A549 (cell line): ENCODE measurements at regions not wholly inside any gene's neighbourhood (a gene's known extent, or its start where the extent isn't known, plus 50 kb on each side); places are given as distances from the start of the nearest gene placed in this dataset.
A peak's percentile ranks its signal among the peaks of the same experiment; 100 is the strongest.

Experiments used
- ATAC-seq, 2 experiments: fragments of 200-7000 bp in 1 of 2; fragments of >200 bp in 1 of 2; cut with Nextera tagmentation in 1 of 2; cut with Tn5 transposase in 1 of 2; 3 replicates each; pipeline versions ENCODE4 v1.8.0 to v1.9.1; 2018 to 2020; ENCODE audit warnings: mild to moderate bottlenecking in 1 of 2, moderate library complexity in 1 of 2
- CTCF ChIA-PET: fragments of 300-600 bp; sonication (Branson Sonifier 250); formaldehyde crosslinking; extraction: SDS; loops from one replicate; lab custom pipeline; 2021; ENCODE audit warnings: antibody characterized with exemption, inconsistent platforms; lab: Yijun Ruan, JAX
- POLR2A ChIA-PET: fragments of 350-600 bp; formaldehyde crosslinking; extraction: SDS; loops from one replicate; lab custom pipeline; 2021; ENCODE audit warnings: antibody characterized with exemption, inconsistent platforms; lab: Yijun Ruan, JAX
- DNase-seq, 2 experiments: peaks; one replicate each; pipeline versions ENCODE4 v3.0.0 to v3.0.0-alpha.2; 2011 to 2016; ENCODE audit warnings: low read depth in 1 of 2, low spot score in 1 of 2
- FAIRE-seq: peaks from 2 replicates; lab custom pipeline; 2011; peaks lifted over from hg19 to GRCh38; lab: Jason Lieb, UNC
- H3K27ac ChIP-seq, 2 experiments: fragments of >200 bp; sonication (Bioruptor Twin); formaldehyde crosslinking; 3 replicates each; pipeline ENCODE4 v1.5.1; 2016 to 2017
- H3K4me1 ChIP-seq: fragments of >200 bp; sonication (Bioruptor Twin); formaldehyde crosslinking; 3 replicates; pipeline ENCODE4 v1.6.1; 2016
- H3K4me2 ChIP-seq: fragments of >200 bp; sonication (Bioruptor Twin); formaldehyde crosslinking; 3 replicates; pipeline ENCODE4 v1.6.1; 2016
- H3K4me3 ChIP-seq: fragments of >200 bp; sonication (Bioruptor Twin); formaldehyde crosslinking; 3 replicates; pipeline ENCODE4 v1.5.1; 2016
- H3K9me3 ChIP-seq: fragments of >200 bp; sonication (Bioruptor Twin); formaldehyde crosslinking; 3 replicates; pipeline ENCODE4 v1.6.1; 2016
- BHLHE40 ChIP-seq: IDR thresholded peaks from 2 replicates; pipeline ENCODE4 v1.6.1; 2012; ENCODE audit warnings: low read depth, low read length, inconsistent platforms
- CBX8 ChIP-seq: fragments of 200-600 bp; sonication (generic); IDR thresholded peaks from 2 replicates; pipeline ENCODE4 v1.6.1; 2016
- EHMT2 ChIP-seq: fragments of 200-600 bp; sonication (generic); IDR thresholded peaks from 2 replicates; pipeline ENCODE4 v1.6.1; 2016; ENCODE audit warnings: antibody characterized with exemption, low read depth, mild to moderate bottlenecking, moderate library complexity
- EP300 ChIP-seq, 2 experiments: fragments of >200 bp; sonication (Bioruptor Twin); formaldehyde crosslinking; IDR thresholded peaks; 2 replicates in 1 of 2; 3 replicates in 1 of 2; pipeline ENCODE4 v1.6.1; 2016 to 2017
- ESRRA ChIP-seq: fragments of 150-350 bp; IDR thresholded peaks from 2 replicates; pipeline ENCODE4 v1.6.1; 2014; ENCODE audit warnings: mild to moderate bottlenecking, low read length, borderline replicate concordance
- FOSB ChIP-seq: fragments of 250-450 bp; sonication (Bioruptor Pico); IDR thresholded peaks from 2 replicates; pipeline ENCODE4 v1.5.0; 2020; ENCODE audit warnings: mild to moderate bottlenecking, moderate library complexity
- FOSL2 ChIP-seq, 2 experiments: fragments of 450-650 bp in 1 of 2; fragments of >200 bp in 1 of 2; sonication (Bioruptor Twin) in 1 of 2; formaldehyde crosslinking; IDR thresholded peaks; 2 replicates each; pipeline versions ENCODE4 v1.5.0 to v1.6.1; 2016 to 2020; ENCODE audit warnings: mild to moderate bottlenecking in 1 of 2, moderate library complexity in 1 of 2
- HDAC2 ChIP-seq: fragments of 200-600 bp; sonication (generic); IDR thresholded peaks from 2 replicates; pipeline ENCODE4 v1.6.1; 2016
- HOXB5 ChIP-seq: fragments of 250-450 bp; sonication (Bioruptor Pico); IDR thresholded peaks from 2 replicates; pipeline ENCODE4 v1.5.0; 2020; ENCODE audit warnings: mild to moderate bottlenecking, moderate library complexity
- MAZ ChIP-seq: fragments of 150-350 bp; IDR thresholded peaks from 2 replicates; pipeline ENCODE4 v1.6.1; 2014; ENCODE audit warnings: antibody characterized with exemption, low read depth, low read length, borderline replicate concordance
- MYC ChIP-seq: IDR thresholded peaks from 2 replicates; pipeline ENCODE4 v1.6.1; 2012; ENCODE audit warnings: mild to moderate bottlenecking, inconsistent platforms, low read length, improper control_type of control experiment, borderline replicate concordance
- PHF8 ChIP-seq: fragments of 200-600 bp; sonication (generic); IDR thresholded peaks from 2 replicates; pipeline ENCODE4 v1.6.1; 2016; ENCODE audit warnings: low read depth, mild to moderate bottlenecking, antibody characterized with exemption, moderate library complexity, borderline replicate concordance
- POLR2A ChIP-seq: IDR thresholded peaks from 2 replicates; pipeline ENCODE4 v1.6.1; 2012; ENCODE audit warnings: mild to moderate bottlenecking, low read length
- RARB ChIP-seq: fragments of 250-450 bp; sonication (Bioruptor Pico); IDR thresholded peaks from 2 replicates; pipeline ENCODE4 v1.8.0; 2021; ENCODE audit warnings: mild to moderate bottlenecking, moderate library complexity
- RFX5 ChIP-seq: fragments of 450-650 bp; IDR thresholded peaks from 2 replicates; pipeline ENCODE4 v1.7.1; 2014; ENCODE audit warnings: antibody characterized with exemption, mild to moderate bottlenecking, moderate library complexity
- RNF2 ChIP-seq: fragments of 200-600 bp; sonication (generic); IDR thresholded peaks from 2 replicates; pipeline ENCODE4 v1.6.1; 2016; ENCODE audit warnings: low read depth, mild to moderate bottlenecking, antibody characterized with exemption, moderate library complexity, borderline replicate concordance
- SMC3 ChIP-seq: fragments of >200 bp; sonication (Bioruptor Twin); formaldehyde crosslinking; IDR thresholded peaks from 3 replicates; pipeline ENCODE4 v1.6.1; 2018; ENCODE audit warnings: inconsistent platforms
- ZFP36 ChIP-seq: fragments of 450-650 bp; IDR thresholded peaks from 2 replicates; pipeline ENCODE4 v1.6.1; 2014; ENCODE audit warnings: borderline replicate concordance; ENCODE audit not compliant: partially characterized antibody
- WGBS: methylation state at CpG from one replicate; pipeline ENCODE4 v1.1.6; 2017; ENCODE audit errors: missing lambda C conversion rate; 5-methylcytosine and 5-hydroxymethylcytosine counted together
- TF ChIP-seq, protein P1 (sequence below): IDR thresholded peaks from 2 replicates; pipeline ENCODE4 v1.6.1; 2012
- TF ChIP-seq, protein P2 (sequence below): fragments of 150-350 bp; IDR thresholded peaks from 2 replicates; pipeline ENCODE4 v1.6.1; 2014; ENCODE audit warnings: low read depth, mild to moderate bottlenecking, low read length
- TF ChIP-seq, protein P3 (sequence below): fragments of >200 bp; sonication (Bioruptor Twin); formaldehyde crosslinking; IDR thresholded peaks from 3 replicates; pipeline ENCODE4 v1.6.1; 2016
- TF ChIP-seq, protein P4 (sequence below): fragments of >200 bp; sonication (Bioruptor Twin); formaldehyde crosslinking; IDR thresholded peaks from 2 replicates; pipeline ENCODE4 v1.6.1; 2016
- TF ChIP-seq, protein P5 (sequence below): fragments of 250-450 bp; sonication (Bioruptor Pico); IDR thresholded peaks from 2 replicates; pipeline ENCODE4 v1.5.0; 2021; ENCODE audit warnings: mild to moderate bottlenecking, moderate library complexity, borderline replicate concordance
- TF ChIP-seq, protein P6 (sequence below): IDR thresholded peaks from 2 replicates; pipeline ENCODE4 v1.6.1; 2012; ENCODE audit warnings: low read depth, borderline replicate concordance

DNA sequence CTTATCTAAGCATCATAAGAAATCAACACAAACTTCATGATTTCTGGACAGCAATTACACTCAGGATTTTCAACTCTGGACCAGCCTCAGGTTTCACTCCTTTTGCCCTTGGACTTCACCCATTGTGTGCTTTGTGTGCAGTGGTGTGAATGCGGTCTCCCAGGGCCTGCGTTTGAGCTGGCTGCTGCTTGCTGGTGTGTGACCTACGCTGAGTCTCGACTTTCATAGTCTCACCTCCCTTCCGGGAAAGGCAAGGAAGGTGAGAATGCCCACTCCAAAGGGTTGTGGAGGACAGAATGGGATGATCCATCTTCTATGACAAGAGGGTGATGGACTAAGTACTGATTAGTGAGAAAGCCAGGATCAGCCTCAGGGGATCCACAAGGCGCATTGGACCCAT, 228.8 kb downstream of the C12orf75 start (continued):
- no peak for TF ChIP-seq BHLHE40
- no peak for TF ChIP-seq CBX8

DNA sequence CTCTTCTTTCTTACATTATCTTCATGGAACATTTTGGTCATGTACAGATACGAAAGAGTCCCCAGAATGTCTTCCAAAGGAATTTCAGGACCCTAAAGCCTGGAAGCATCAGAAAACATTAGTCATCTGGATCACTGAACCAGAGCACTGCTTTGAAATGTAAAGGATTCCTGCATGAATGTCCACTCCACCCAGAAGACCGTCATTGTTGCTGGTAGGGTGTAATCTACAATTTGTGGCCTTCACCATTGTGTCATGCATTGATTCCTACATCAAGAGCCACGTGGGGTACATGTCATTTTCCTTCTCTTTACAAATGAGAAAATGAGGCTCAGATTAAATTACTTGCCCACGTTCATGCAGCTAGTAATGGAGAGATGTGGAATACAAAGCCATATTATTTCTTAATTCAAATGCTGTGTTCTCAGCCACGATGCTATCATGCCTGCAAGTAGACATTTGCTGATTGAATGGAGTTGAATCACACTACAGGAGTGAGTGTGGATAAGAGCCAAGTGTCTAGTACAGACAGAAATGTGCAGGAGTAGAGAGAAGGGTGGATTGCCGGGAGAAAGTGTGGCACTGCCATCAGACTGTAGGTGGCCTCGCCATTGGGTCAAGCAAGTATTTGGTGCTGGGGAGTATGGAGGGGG, 231.2 kb downstream of the C12orf75 start:
- H3K9me3 ChIP-seq = peaks cover 13% of the 10 kb centered on the region; the same call in 2 of the 3 replicates
- H3K4me3 ChIP-seq = no peak overlapping the region
- WGBS = 39% methylated on average over 7 of the region's 7 CpGs
- CTCF ChIA-PET = interaction anchor here (0.7 to 0.9 kb wide), 2 partner anchors 141 to 575 kb away, joined by 3 to 5 read pairs; no protein-coding TSS in a partner anchor
- DNase-seq = peak in 1 of 2 experiments; percentile 6
- POLR2A ChIA-PET = interaction anchor here (0.6 to 1.3 kb wide), 3 partner anchors 458 to 577 kb away, joined by 3 to 7 read pairs (median 4); partner anchors contain the start of gene NUAK1
- peak overlapping the region; percentile 70 for H3K4me2 ChIP-seq
- H3K4me1 ChIP-seq = peaks cover 24% of the 10 kb centered on the region
- peak; percentile 97 for FAIRE-seq
- ATAC-seq = peak; percentile 82 to 83
- TF ChIP-seq SMC3 = 0 out of 3 replicates have a peak, but pooled peaks have one; percentile 4
- TF ChIP-seq, protein P1, sequence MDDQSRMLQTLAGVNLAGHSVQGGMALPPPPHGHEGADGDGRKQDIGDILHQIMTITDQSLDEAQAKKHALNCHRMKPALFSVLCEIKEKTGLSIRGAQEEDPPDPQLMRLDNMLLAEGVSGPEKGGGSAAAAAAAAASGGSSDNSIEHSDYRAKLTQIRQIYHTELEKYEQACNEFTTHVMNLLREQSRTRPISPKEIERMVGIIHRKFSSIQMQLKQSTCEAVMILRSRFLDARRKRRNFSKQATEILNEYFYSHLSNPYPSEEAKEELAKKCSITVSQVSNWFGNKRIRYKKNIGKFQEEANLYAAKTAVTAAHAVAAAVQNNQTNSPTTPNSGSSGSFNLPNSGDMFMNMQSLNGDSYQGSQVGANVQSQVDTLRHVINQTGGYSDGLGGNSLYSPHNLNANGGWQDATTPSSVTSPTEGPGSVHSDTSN = no peak
- peak overlapping the region; percentile 79 to 87 for H3K27ac ChIP-seq

DNA sequence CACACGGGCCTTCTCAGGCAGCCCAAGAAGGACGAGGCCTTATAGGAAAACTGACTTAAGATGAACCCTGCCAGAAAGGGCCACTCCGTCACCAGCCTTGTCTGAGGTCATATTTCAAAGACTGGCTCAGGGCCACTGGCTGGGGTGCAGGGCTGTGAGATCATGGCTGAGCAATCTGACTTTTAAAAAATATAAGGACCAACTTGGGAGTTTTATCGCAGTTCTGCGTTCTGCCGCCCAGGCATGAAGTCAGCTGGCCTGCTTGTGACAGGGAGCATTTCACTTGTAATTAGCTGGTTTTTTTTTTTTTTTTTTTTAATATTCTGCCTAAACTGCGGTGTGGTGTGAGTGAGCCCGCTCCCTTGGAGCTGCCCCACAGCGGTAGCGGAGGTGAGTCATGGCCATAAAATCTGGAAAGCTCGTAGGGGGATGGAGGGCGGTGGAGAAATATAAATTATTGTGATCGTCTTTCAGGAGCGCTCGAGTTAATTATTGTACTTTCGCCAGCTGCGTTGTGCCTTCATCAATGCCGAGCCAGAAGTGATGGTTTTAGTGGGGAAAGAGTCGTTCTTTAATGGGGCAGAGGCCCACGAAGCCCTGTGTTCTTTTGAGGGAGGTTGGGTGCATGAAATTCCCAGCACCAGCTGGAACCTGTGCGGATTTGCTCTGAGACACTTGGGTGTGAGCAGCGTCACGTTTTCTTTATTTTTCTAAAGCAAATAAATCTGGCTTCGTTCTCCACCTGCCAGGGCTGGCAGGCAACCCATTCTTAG, 231.9 kb downstream of the C12orf75 start:
- peaks cover 24% of the 10 kb centered on the region for H3K4me1 ChIP-seq
- H3K27ac ChIP-seq = peak overlapping the region; percentile 79 to 87
- POLR2A ChIA-PET = interaction anchor here (0.6 to 1.3 kb wide), 5 partner anchors 8 to 577 kb away, joined by 3 to 7 read pairs (median 3); partner anchors contain the start of gene NUAK1
- peaks cover 13% of the 10 kb centered on the region; the same call in 2 of the 3 replicates for H3K9me3 ChIP-seq
- WGBS = 2% methylated on average over 24 of the region's 24 CpGs
- FAIRE-seq (peak; percentile 36), DNase-seq (peak; percentile 72 to 89), ATAC-seq (peak; percentile 94 to 95)
- CTCF ChIA-PET = interaction anchor here (0.6 to 1.1 kb wide), 3 partner anchors 10 to 462 kb away, joined by 3 read pairs; no protein-coding TSS in a partner anchor
- H3K4me2 ChIP-seq = peak overlapping the region; percentile 70
- peak overlapping the region; percentile 12; the same call in 1 of the 3 replicates for H3K4me3 ChIP-seq
- no peak for TF ChIP-seq MYC
- no peak for TF ChIP-seq EHMT2
- peak; percentile 90 for TF ChIP-seq FOSL2 (IDR thresholded peaks at IDR 0.05)
- peak; percentile 87 for TF ChIP-seq FOSL2 (CRISPR knock-in tag; IDR thresholded peaks at IDR 0.05)
- TF ChIP-seq CBX8 = no peak
- TF ChIP-seq, protein P2, sequence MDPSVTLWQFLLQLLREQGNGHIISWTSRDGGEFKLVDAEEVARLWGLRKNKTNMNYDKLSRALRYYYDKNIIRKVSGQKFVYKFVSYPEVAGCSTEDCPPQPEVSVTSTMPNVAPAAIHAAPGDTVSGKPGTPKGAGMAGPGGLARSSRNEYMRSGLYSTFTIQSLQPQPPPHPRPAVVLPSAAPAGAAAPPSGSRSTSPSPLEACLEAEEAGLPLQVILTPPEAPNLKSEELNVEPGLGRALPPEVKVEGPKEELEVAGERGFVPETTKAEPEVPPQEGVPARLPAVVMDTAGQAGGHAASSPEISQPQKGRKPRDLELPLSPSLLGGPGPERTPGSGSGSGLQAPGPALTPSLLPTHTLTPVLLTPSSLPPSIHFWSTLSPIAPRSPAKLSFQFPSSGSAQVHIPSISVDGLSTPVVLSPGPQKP = no peak
- TF ChIP-seq, protein P1 = no peak
- TF ChIP-seq ZFP36 = no peak
- TF ChIP-seq, protein P3, sequence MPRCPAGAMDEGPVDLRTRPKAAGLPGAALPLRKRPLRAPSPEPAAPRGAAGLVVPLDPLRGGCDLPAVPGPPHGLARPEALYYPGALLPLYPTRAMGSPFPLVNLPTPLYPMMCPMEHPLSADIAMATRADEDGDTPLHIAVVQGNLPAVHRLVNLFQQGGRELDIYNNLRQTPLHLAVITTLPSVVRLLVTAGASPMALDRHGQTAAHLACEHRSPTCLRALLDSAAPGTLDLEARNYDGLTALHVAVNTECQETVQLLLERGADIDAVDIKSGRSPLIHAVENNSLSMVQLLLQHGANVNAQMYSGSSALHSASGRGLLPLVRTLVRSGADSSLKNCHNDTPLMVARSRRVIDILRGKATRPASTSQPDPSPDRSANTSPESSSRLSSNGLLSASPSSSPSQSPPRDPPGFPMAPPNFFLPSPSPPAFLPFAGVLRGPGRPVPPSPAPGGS = 0 out of 3 replicates have a peak, but pooled peaks have one; percentile 46
- TF ChIP-seq MAZ = no peak
- TF ChIP-seq PHF8 = no peak
- TF ChIP-seq, protein P4, sequence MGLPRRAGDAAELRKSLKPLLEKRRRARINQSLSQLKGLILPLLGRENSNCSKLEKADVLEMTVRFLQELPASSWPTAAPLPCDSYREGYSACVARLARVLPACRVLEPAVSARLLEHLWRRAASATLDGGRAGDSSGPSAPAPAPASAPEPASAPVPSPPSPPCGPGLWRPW = no peak
- no peak for TF ChIP-seq ESRRA
- no peak for TF ChIP-seq RNF2
- TF ChIP-seq, protein P5, sequence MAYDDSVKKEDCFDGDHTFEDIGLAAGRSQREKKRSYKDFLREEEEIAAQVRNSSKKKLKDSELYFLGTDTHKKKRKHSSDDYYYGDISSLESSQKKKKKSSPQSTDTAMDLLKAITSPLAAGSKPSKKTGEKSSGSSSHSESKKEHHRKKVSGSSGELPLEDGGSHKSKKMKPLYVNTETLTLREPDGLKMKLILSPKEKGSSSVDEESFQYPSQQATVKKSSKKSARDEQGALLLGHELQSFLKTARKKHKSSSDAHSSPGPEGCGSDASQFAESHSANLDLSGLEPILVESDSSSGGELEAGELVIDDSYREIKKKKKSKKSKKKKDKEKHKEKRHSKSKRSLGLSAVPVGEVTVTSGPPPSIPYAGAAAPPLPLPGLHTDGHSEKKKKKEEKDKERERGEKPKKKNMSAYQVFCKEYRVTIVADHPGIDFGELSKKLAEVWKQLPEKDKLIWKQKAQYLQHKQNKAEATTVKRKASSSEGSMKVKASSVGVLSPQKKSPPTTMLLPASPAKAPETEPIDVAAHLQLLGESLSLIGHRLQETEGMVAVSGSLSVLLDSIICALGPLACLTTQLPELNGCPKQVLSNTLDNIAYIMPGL (CRISPR knock-in tag) = no peak
- TF ChIP-seq POLR2A = no peak
- no peak for TF ChIP-seq RARB (CRISPR knock-in tag)
- TF ChIP-seq FOSB (CRISPR knock-in tag) = no peak
- TF ChIP-seq RFX5 = no peak
- no peak for TF ChIP-seq HOXB5 (CRISPR knock-in tag)
- no peak for TF ChIP-seq HDAC2
- TF ChIP-seq, protein P6, sequence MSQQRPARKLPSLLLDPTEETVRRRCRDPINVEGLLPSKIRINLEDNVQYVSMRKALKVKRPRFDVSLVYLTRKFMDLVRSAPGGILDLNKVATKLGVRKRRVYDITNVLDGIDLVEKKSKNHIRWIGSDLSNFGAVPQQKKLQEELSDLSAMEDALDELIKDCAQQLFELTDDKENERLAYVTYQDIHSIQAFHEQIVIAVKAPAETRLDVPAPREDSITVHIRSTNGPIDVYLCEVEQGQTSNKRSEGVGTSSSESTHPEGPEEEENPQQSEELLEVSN = no peak
- peak; percentile 49 to 60; a peak in 2 of 5 replicates for TF ChIP-seq EP300 (IDR thresholded peaks at IDR 0.05)
